ENCODE measurements at regions not wholly inside any gene's neighbourhood (a gene's known extent, or its start where the extent isn't known, plus 50 kb on each side); places are given as distances from the start of the nearest gene placed in this dataset.

DNA sequence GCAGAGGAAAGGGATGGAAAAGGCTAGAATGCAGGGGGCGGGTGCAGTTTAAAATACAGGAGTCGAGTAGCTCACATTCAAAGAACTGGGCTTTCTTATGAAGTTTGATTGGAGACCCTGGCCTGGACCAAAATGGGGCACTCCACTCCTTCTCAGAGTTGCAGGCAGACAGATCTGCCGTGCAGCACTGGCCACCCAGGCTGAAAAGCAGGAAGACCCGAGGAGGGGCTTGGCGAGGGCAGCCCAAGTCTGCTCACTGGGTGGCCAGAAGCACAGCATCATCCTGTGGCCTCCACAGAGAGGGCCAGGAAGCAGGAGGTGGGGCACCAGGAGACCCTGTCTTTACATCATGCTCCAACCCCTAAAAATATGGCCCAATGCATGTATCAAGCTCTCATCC lies 109.1 kb upstream of the BCL2L14 start (continued):
- TF ChIP-seq CHD2 (IDR thresholded peaks at IDR 0.05; ENCODE audit: low read length, partially characterized antibody) (no peak), FOXM1 (IDR thresholded peaks at IDR 0.05; ENCODE audit: low read depth) (no peak), RFX5 (IDR thresholded peaks at IDR 0.05; ENCODE audit: low read length) (no peak), POLR2AphosphoS5 (IDR thresholded peaks at IDR 0.05; ENCODE audit: low read depth, low read length) (no peak), GATA2 (CRISPR knock-in tag; IDR thresholded peaks at IDR 0.05) (no peak)

DNA sequence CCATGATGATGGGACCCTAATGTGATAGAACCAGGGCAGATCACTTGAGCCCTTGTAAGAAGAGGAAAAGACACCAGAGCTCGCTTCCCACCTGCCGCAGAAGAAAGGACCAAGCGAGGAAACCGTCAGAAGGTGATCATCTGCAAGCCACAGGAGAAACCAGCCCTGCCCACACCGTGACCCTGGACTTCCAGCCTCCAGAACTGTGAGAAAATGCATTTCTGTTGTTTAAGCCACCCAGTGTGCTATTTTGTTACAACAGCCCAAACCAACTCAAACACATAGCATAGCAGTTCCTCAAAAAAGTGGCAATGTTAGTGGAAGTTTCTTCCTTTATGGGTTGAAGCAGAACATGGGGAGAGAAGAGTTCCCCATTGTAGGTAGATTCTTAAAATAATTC lies 107.9 kb upstream of the BCL2L14 start:
- Histone ChIP-seq H3K27ac (ENCODE audit: low read depth in 2 of 2, low read length in 1 of 2) (no peak overlapping the region), H4K20me1 (ENCODE audit: insufficient read depth) (no peaks in the 10 kb centered on the region), H3K4me1 (ENCODE audit: control insufficient read depth in 1 of 2, insufficient read depth in 2 of 2, low read depth in 1 of 2, low read length in 1 of 2) (no peaks in the 10 kb centered on the region), H3K36me3 (replicated peaks in 1 of 2; ENCODE audit: control insufficient read depth in 1 of 2, insufficient read depth in 2 of 2, low read length in 1 of 2) (no peaks in the 10 kb centered on the region), H3K4me3 (ENCODE audit: low read depth in 2 of 2, low read length in 1 of 2) (no peak overlapping the region), H3K79me2 (ENCODE audit: insufficient read depth) (no peaks in the 10 kb centered on the region), H3K9me3 (no peaks in the 10 kb centered on the region), H3K9me2 (no peaks in the 10 kb centered on the region), H2AFZ (ENCODE audit: low read depth) (no peak overlapping the region), H3K4me2 (no peak overlapping the region), H3F3A (replicated peaks; ENCODE audit: insufficient read depth) (no peaks in the 10 kb centered on the region), H3K27me3 (ENCODE audit: insufficient read depth) (no peaks in the 10 kb centered on the region), H3K9ac (no peak overlapping the region)
- no peak for DNase-seq
- ChIA-PET CTCF (interaction anchor here (0.6 kb wide), 1 partner anchor 313 kb away, joined by 3 read pairs; no protein-coding TSS in a partner anchor), POLR2A (no interaction called here)
- TF ChIP-seq RFX5 (IDR thresholded peaks at IDR 0.05; ENCODE audit: low read length) (no peak), RXRA (IDR thresholded peaks at IDR 0.05; ENCODE audit: borderline replicate concordance, low read depth) (no peak), CHD2 (IDR thresholded peaks at IDR 0.05; ENCODE audit: low read length, partially characterized antibody) (no peak), JUND (IDR thresholded peaks at IDR 0.05) (no peak), FOXM1 (IDR thresholded peaks at IDR 0.05; ENCODE audit: low read depth) (no peak), FOXJ3 (CRISPR knock-in tag; IDR thresholded peaks at IDR 0.05) (no peak), EP300 (IDR thresholded peaks at IDR 0.05; ENCODE audit: borderline replicate concordance in 1 of 2, low read depth in 1 of 2, low read length in 1 of 2) (no peak), GABPA (IDR thresholded peaks at IDR 0.05; ENCODE audit: low read depth) (no peak), YY1 (IDR thresholded peaks at IDR 0.05; ENCODE audit: low read depth) (no peak)
- TF ChIP-seq, protein P1, sequence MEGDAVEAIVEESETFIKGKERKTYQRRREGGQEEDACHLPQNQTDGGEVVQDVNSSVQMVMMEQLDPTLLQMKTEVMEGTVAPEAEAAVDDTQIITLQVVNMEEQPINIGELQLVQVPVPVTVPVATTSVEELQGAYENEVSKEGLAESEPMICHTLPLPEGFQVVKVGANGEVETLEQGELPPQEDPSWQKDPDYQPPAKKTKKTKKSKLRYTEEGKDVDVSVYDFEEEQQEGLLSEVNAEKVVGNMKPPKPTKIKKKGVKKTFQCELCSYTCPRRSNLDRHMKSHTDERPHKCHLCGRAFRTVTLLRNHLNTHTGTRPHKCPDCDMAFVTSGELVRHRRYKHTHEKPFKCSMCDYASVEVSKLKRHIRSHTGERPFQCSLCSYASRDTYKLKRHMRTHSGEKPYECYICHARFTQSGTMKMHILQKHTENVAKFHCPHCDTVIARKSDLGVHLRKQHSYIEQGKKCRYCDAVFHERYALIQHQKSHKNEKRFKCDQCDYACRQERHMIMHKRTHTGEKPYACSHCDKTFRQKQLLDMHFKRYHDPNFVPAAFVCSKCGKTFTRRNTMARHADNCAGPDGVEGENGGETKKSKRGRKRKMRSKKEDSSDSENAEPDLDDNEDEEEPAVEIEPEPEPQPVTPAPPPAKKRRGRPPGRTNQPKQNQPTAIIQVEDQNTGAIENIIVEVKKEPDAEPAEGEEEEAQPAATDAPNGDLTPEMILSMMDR (IDR thresholded peaks at IDR 0.05): no peak
- TF ChIP-seq, protein P2, sequence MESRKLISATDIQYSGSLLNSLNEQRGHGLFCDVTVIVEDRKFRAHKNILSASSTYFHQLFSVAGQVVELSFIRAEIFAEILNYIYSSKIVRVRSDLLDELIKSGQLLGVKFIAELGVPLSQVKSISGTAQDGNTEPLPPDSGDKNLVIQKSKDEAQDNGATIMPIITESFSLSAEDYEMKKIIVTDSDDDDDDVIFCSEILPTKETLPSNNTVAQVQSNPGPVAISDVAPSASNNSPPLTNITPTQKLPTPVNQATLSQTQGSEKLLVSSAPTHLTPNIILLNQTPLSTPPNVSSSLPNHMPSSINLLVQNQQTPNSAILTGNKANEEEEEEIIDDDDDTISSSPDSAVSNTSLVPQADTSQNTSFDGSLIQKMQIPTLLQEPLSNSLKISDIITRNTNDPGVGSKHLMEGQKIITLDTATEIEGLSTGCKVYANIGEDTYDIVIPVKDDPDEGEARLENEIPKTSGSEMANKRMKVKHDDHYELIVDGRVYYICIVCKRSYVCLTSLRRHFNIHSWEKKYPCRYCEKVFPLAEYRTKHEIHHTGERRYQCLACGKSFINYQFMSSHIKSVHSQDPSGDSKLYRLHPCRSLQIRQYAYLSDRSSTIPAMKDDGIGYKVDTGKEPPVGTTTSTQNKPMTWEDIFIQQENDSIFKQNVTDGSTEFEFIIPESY (IDR thresholded peaks at IDR 0.05; ENCODE audit: borderline replicate concordance, low read depth): no peak
- whole genome bisulfite sequencing (ENCODE audit: low lambda C conversion rate): 81% methylated on average over 5 of the region's 5 CpGs
